HPDE6-E6E7 (cell line): ENCODE measurements at regions not wholly inside any gene's neighbourhood (a gene's known extent, or its start where the extent isn't known, plus 50 kb on each side); places are given as distances from the start of the nearest gene placed in this dataset.
"Not testable (repeated sequence)": the region's sequence is repeated elsewhere in the genome, so short reads cannot be mapped to it uniquely, and the experiment has no call there.

Source experiments
- DNase-seq: peaks from one replicate; pipeline ENCODE4 v3.0.0; 2011; ENCODE audit warnings: missing footprints; ENCODE audit errors: extremely low spot score

DNA sequence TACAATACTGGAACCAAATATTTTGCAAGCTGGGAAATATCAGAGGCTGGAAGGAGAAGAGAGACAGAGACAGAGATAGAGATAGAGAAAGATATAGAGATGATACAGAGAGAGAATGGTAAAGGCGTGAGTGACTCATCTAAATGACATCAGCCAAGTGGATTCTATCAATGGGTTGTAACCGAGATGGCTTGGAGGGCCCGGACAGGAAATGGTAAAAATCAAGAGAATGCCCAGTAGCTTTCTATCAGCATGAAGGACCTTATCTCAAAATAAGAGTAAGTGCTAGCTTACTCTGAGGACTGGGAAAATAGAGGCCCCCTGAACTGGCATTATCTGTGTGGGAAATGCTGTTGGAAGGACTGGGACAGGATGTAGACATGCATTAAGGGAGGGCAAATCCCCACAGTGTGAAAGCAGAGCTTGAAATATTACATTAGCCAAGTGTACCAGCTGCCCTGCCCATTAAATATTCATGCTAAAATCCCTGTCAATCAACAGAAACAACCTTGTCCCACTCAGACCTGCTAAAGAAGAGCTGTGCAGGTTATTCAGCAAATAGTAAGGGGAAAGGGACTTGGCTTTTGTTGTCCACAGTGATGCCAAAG is 76.6 kb upstream of the ZNF644 start:
- no peak for DNase-seq

DNA sequence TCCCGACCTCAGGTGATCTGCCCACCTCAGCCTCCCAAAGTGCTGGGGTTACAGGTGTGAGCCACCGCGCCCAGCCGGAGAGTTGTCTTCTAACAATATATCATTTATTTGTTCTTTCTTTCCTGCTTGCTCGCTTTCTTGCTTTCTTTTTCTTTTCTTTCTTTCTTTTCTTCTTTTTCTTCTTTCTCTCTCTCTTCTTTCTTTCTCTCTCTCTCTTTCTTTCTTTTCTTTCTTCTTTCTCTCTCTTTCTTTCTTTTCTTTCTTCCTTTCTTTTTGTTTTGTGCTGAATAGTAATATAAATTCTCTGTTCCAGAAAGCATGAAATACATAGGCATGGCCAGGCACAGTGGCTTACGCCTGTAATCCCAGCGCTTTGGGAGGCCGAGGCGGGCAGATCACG is 73.5 kb upstream of the ZNF644 start:
- not testable (repeated sequence) for DNase-seq

DNA sequence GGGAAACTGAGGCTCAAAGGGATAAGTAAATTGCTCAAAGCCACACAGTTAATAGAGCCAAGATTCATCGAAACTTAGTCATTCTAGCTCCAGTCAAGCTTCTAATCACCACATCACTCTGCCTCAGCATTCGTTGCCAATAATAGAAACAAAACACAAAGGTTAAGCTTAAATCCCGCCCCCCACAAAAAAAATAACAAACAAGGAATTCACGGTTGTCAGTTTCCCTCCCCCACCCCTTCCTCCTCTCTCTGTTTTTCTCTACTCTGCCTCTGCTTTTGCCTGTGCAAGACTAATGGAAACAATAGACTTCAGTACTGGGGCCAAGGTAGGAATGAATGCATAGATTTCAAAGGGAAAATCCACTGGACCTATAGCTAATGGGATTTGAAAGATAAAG is 70.7 kb upstream of the ZNF644 start:
- DNase-seq: no peak

DNA sequence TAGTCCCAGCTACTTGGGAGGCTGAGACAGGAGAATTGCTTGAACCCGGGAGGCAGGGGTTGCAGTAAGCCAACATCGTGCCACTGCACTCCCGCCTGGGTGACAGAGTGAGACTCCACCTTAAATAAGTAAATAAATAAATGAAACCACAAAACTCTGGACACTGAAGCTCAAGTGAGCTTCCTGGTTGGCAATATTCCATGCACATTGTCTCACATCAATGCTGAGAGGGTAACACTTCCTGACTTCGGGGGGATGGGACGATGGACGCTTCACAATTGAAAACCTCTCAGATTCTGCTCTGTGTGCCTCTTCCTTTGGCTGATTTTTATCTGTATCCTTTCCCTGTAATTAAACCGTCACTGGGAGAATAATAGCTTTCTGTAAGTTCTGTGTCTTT is 70.0 kb upstream of the ZNF644 start:
- DNase-seq: no peak

DNA sequence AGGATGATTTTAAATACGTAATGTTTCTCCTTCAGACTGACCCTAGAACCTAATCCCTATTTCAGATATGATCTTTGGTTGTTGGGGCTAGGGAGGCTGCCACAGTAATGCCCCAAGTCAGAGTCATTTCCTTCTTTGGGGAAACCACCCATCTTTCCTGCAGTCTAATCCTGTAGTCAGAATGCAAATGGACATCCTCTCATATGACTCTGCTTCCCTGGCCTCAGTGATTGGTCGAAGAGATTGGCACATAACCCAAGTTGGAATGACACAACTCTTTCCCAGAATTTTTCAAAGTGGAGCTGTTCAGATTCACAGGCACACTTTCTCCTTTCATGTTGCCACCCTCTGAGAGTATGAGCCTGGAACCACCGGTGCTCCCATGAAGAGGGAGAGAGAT is 58.8 kb upstream of the ZNF644 start:
- DNase-seq: no peak

DNA sequence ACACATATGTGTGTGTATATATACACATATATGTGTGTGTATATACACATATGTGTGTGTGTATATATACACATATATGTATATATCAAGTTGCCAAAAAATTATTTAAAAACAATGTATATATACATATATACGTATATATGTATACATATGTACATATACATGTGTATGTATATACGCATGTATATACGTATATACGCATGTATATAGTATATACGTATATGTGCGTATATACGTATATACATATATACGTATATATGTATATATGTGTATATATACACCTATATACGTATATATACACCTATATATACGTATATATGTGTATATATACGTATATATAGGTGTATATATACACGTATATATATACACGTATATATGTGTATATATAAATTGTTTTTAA is 57.0 kb upstream of the ZNF644 start:
- DNase-seq: no peak

DNA sequence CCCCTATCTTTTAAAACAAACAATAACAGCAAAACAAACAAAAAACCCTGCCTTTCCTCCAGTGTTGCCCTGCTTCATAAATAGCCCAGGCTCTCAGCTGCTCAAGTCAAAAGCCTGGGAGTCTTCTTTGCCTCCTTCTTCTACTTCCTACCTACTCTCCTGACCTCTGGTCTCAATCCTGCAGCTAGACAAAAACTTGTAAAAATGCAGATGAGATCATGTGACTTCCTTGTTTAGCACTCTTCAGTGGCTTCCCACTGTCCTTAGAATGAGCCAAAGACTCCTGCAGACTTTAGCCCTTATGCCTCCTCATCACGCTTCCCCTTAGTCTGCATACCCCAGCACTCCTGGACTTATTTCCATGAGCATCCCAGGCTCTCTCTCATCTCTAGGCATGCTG is 55.0 kb upstream of the ZNF644 start:
- DNase-seq: no peak

DNA sequence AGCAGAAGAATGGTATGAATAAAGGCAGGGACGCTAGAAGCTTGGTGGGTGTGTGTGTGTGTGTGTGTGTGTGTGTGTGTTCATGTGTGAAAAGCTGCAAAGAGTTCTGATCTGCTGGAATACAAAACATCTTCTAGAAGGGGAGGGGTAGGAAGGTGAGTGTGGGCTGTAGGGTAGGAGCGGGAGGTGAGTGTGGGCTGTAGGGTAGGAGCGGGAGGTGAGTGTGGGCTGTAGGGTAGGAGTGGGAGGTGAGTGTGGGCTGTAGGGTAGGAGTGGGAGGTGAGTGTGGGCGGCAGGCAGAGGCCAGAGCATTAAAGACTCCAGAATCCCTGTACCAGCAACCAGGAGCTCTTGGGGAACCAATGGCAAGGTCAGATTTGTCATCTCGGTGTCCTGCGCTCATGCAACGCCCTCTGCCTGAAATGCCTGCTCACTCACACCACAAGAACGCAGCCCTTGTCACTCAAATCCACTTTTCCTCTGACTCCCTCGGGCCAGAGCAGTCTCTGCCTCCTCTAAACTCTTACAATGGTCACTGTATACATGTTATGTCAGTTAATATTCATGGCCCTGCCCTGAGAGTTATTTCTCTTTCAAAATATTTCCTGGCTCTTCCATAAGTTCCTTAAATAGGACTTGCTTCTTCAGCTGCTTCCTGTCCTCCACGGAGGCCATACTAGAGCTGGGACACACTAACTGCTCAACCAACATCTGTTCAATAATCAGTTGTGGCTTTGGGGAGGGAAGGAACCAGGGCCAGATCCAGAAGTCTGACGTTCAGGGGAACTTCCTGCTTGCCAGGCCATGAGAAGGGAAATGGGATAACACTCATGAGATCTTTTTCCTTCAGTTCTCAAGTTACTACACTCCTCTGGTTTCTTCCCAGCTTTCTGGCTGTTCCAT is 53.6 kb upstream of the ZNF644 start:
- no peak for DNase-seq

DNA sequence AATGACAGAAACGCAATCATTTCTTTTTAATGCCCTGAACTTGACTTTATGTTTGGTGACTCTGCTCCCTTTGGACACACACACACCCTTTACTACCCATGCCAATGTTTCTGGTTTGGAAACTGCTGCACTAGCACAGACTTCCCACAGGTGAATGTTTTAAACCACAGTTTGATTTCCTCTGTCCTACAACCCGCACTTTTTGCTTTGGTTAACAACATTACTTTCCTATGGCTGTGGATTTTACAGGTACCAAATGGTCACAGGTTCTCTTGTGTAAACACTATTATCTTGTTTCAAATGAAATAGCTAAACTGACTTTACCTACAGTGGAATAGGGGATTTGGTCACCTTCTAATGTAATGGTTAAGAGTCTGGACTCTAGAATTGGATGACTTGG is 51.5 kb upstream of the ZNF644 start:
- DNase-seq: no peak

DNA sequence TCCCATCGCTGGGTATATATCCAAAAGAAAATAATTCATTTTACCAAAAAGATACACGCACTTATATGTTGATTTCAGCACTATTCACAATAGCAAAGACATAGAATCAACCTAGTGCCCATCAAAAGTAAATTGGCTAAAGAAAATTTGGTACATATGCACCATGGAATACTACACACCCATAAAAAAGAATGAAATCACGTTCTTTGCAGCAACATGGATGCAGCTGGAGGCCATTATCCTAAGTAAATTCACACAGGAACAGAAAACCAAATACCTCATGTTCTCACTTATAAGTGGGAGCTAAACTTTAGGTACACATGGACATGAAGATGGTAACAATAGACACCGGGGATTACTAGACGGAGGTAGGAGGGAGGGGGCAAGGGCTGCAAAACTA is 50.0 kb upstream of the ZNF644 start:
- DNase-seq: no peak
